NB4 (cell line): ENCODE measurements at regions not wholly inside any gene's neighbourhood (a gene's known extent, or its start where the extent isn't known, plus 50 kb on each side); places are given as distances from the start of the nearest gene placed in this dataset.

Experiments used
- POLR2A ChIP-seq: IDR thresholded peaks from 2 replicates; pipeline ENCODE4 v1.6.1; 2011; ENCODE audit warnings: mild to moderate bottlenecking; ENCODE audit not compliant: insufficient read length; ENCODE audit errors: extremely low read depth
- TF ChIP-seq, protein P1 (sequence below): IDR thresholded peaks from one replicate; pipeline ENCODE4 v1.5.1; 2012; ENCODE audit warnings: low read depth, low read length
- TF ChIP-seq, protein P2 (sequence below): IDR thresholded peaks from 2 replicates; pipeline ENCODE4 v1.6.1; 2011; ENCODE audit warnings: low read depth, low read length

DNA sequence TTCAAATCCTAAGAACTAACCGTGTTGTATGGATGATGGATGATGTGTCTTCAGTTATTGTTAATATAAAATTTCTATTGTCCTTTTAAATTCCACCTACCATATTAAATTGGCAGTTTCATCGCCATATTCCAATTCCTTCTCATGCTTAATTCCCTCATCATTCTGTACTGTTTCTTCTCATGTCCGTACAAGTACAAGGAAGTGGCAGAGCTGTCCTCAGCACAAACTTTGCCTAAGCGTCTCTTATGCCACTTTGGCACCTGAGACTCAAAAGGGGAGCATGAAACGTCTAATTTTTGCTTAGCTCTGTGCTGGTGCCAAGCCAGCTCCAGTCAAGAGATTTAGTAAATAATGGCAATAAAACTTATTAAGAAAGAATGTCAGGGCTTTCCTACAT, 158.2 kb upstream of the LAMA2 start:
- TF ChIP-seq, protein P1, sequence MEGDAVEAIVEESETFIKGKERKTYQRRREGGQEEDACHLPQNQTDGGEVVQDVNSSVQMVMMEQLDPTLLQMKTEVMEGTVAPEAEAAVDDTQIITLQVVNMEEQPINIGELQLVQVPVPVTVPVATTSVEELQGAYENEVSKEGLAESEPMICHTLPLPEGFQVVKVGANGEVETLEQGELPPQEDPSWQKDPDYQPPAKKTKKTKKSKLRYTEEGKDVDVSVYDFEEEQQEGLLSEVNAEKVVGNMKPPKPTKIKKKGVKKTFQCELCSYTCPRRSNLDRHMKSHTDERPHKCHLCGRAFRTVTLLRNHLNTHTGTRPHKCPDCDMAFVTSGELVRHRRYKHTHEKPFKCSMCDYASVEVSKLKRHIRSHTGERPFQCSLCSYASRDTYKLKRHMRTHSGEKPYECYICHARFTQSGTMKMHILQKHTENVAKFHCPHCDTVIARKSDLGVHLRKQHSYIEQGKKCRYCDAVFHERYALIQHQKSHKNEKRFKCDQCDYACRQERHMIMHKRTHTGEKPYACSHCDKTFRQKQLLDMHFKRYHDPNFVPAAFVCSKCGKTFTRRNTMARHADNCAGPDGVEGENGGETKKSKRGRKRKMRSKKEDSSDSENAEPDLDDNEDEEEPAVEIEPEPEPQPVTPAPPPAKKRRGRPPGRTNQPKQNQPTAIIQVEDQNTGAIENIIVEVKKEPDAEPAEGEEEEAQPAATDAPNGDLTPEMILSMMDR, result no peak
- no peak for TF ChIP-seq POLR2A
- TF ChIP-seq, protein P2, sequence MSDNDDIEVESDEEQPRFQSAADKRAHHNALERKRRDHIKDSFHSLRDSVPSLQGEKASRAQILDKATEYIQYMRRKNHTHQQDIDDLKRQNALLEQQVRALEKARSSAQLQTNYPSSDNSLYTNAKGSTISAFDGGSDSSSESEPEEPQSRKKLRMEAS, result no peak
